ENCODE measurements at regions not wholly inside any gene's neighbourhood (a gene's known extent, or its start where the extent isn't known, plus 50 kb on each side); places are given as distances from the start of the nearest gene placed in this dataset.

- TF ChIP-seq, protein P1, sequence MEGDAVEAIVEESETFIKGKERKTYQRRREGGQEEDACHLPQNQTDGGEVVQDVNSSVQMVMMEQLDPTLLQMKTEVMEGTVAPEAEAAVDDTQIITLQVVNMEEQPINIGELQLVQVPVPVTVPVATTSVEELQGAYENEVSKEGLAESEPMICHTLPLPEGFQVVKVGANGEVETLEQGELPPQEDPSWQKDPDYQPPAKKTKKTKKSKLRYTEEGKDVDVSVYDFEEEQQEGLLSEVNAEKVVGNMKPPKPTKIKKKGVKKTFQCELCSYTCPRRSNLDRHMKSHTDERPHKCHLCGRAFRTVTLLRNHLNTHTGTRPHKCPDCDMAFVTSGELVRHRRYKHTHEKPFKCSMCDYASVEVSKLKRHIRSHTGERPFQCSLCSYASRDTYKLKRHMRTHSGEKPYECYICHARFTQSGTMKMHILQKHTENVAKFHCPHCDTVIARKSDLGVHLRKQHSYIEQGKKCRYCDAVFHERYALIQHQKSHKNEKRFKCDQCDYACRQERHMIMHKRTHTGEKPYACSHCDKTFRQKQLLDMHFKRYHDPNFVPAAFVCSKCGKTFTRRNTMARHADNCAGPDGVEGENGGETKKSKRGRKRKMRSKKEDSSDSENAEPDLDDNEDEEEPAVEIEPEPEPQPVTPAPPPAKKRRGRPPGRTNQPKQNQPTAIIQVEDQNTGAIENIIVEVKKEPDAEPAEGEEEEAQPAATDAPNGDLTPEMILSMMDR (IDR thresholded peaks at IDR 0.05) = no peak
- no peak for TF ChIP-seq POLR2A (IDR thresholded peaks at IDR 0.05)
Measured at GRCh38 chr3:190968616-190969015, 106.1 kb upstream of the GMNC start.
